H9 (cell line): ENCODE measurements at regions not wholly inside any gene's neighbourhood (a gene's known extent, or its start where the extent isn't known, plus 50 kb on each side); places are given as distances from the start of the nearest gene placed in this dataset.

ENCODE experiments used
- DNase-seq: peaks from one replicate; pipeline ENCODE4 v3.0.0-alpha.2; 2017
- H2AFZ ChIP-seq: one replicate; pipeline ENCODE4 v1.6.1; 2013; ENCODE audit warnings: mild to moderate bottlenecking, low read length, control low read depth, moderate library complexity
- H2AK5ac ChIP-seq: 2 replicates; pipeline ENCODE4 v1.6.1; 2013; ENCODE audit warnings: low read length, control low read depth, mixed read lengths; ENCODE audit not compliant: insufficient read length
- H2BK120ac ChIP-seq: one replicate; pipeline ENCODE4 v1.6.1; 2013; ENCODE audit warnings: low read depth, mild to moderate bottlenecking, low read length, control low read depth, inconsistent platforms; ENCODE audit not compliant: poor library complexity, severe bottlenecking
- H2BK12ac ChIP-seq: 2 replicates; pipeline ENCODE4 v1.6.1; 2013; ENCODE audit warnings: low read length, control low read depth, mixed read lengths, low read depth; ENCODE audit not compliant: insufficient read length
- H2BK15ac ChIP-seq: 2 replicates; pipeline ENCODE4 v1.6.1; 2013; ENCODE audit warnings: low read depth, low read length, control low read depth
- H2BK20ac ChIP-seq: one replicate; pipeline ENCODE4 v1.6.1; 2013; ENCODE audit warnings: low read depth, mild to moderate bottlenecking, low read length, control low read depth, inconsistent platforms; ENCODE audit not compliant: poor library complexity, severe bottlenecking
- H2BK5ac ChIP-seq: 2 replicates; pipeline ENCODE4 v1.6.1; 2013; ENCODE audit warnings: low read length, control low read depth, mixed read lengths; ENCODE audit not compliant: insufficient read length
- H3K14ac ChIP-seq: 2 replicates; pipeline ENCODE4 v1.6.1; 2013; ENCODE audit warnings: low read length, control low read depth; ENCODE audit not compliant: insufficient read depth
- H3K18ac ChIP-seq: 2 replicates; pipeline ENCODE4 v1.6.1; 2013; ENCODE audit warnings: low read depth, mild to moderate bottlenecking, mixed read lengths, low read length, control low read depth; ENCODE audit not compliant: insufficient read length
- H3K23ac ChIP-seq: 2 replicates; pipeline ENCODE4 v1.6.1; 2013; ENCODE audit warnings: low read length, control low read depth, mixed read lengths, low read depth; ENCODE audit not compliant: insufficient read length
- H3K23me2 ChIP-seq: 2 replicates; pipeline ENCODE4 v1.6.1; 2013; ENCODE audit warnings: low read depth, mild to moderate bottlenecking, mixed read lengths, low read length, control low read depth; ENCODE audit not compliant: insufficient read length, poor library complexity, severe bottlenecking
- H3K27ac ChIP-seq: 2 replicates; pipeline ENCODE4 v1.5.1; 2013; ENCODE audit warnings: low read length, control low read depth, mixed read lengths, low read depth; ENCODE audit not compliant: insufficient read length
- H3K27me3 ChIP-seq: 2 replicates; pipeline ENCODE4 v1.6.1; 2013; ENCODE audit warnings: low read length, control low read depth, inconsistent platforms; ENCODE audit not compliant: insufficient read depth
- H3K4ac ChIP-seq: 2 replicates; pipeline ENCODE4 v1.6.1; 2013; ENCODE audit warnings: low read depth, mild to moderate bottlenecking, control low read depth, inconsistent platforms, low read length, moderate library complexity
- H3K4me1 ChIP-seq: 2 replicates; pipeline ENCODE4 v1.6.1; 2013; ENCODE audit warnings: low read length, control low read depth, inconsistent platforms; ENCODE audit not compliant: insufficient read depth
- H3K4me2 ChIP-seq: 2 replicates; pipeline ENCODE4 v1.6.1; 2013; ENCODE audit warnings: low read length, control low read depth, mixed read lengths; ENCODE audit not compliant: insufficient read length, insufficient read depth
- H3K56ac ChIP-seq: 2 replicates; pipeline ENCODE4 v1.6.1; 2013; ENCODE audit warnings: low read depth, mild to moderate bottlenecking, mixed read lengths, low read length, control low read depth; ENCODE audit not compliant: insufficient read length
- H3K79me1 ChIP-seq: 2 replicates; pipeline ENCODE4 v1.6.1; 2013; ENCODE audit warnings: low read depth, mild to moderate bottlenecking, moderate library complexity, low read length, control low read depth, inconsistent platforms; ENCODE audit not compliant: insufficient read depth, poor library complexity, severe bottlenecking
- H3K79me2 ChIP-seq: 2 replicates; pipeline ENCODE4 v1.6.1; 2013; ENCODE audit warnings: low read length, control low read depth, inconsistent platforms; ENCODE audit not compliant: insufficient read depth
- H3K9ac ChIP-seq: 2 replicates; pipeline ENCODE4 v1.6.1; 2013; ENCODE audit warnings: low read length, control low read depth, mixed read lengths; ENCODE audit not compliant: insufficient read length; ENCODE audit errors: extremely low read depth
- H3K9me3 ChIP-seq: one replicate; pipeline ENCODE4 v1.6.1; 2013; ENCODE audit warnings: low read depth, low read length, inconsistent platforms; ENCODE audit not compliant: control insufficient read depth
- H3T11ph ChIP-seq: one replicate; pipeline ENCODE4 v1.6.1; 2013; ENCODE audit warnings: mild to moderate bottlenecking, low read length, control low read depth, inconsistent platforms
- H4K20me1 ChIP-seq: one replicate; pipeline ENCODE4 v1.6.1; 2013; ENCODE audit not compliant: control insufficient read depth, insufficient read length, insufficient read depth
- H4K5ac ChIP-seq: 2 replicates; pipeline ENCODE4 v1.6.1; 2013; ENCODE audit warnings: low read depth, mild to moderate bottlenecking, mixed read lengths, low read length, control low read depth; ENCODE audit not compliant: insufficient read length
- H4K8ac ChIP-seq: replicated peaks from 2 replicates; pipeline ENCODE4 v1.6.1; 2013; ENCODE audit warnings: low read length, control low read depth, mixed read lengths, low read depth; ENCODE audit not compliant: insufficient read length
- H4K91ac ChIP-seq: 2 replicates; pipeline ENCODE4 v1.6.1; 2013; ENCODE audit warnings: low read depth, mild to moderate bottlenecking, moderate library complexity, mixed read lengths, low read length, control low read depth; ENCODE audit not compliant: insufficient read length
- H3K27ac Mint-ChIP-seq, 3 experiments: 2 replicates in 2 of 3; 3 replicates in 1 of 3; pipeline ENCODE4 v1.8.0; 2020 to 2021; ENCODE audit warnings: mixed read lengths in 3 of 3, mild to moderate bottlenecking in 1 of 3, moderate library complexity in 1 of 3
- H3K27me3 Mint-ChIP-seq: 2 replicates; pipeline ENCODE4 v1.8.0; 2021; ENCODE audit warnings: low read depth, mild to moderate bottlenecking, moderate library complexity, mixed read lengths
- H3K36me3 Mint-ChIP-seq, 3 experiments: 2 replicates in 2 of 3; 3 replicates in 1 of 3; pipeline ENCODE4 v1.8.0; 2020 to 2021; ENCODE audit warnings: low read depth in 3 of 3, mixed read lengths in 3 of 3; ENCODE audit not compliant: insufficient read depth in 1 of 3
- H3K4me1 Mint-ChIP-seq, 2 experiments: 2 replicates each; pipeline ENCODE4 v1.8.0; 2020; ENCODE audit warnings: mixed read lengths in 2 of 2
- H3K4me3 Mint-ChIP-seq, 2 experiments: 2 replicates in 1 of 2; 3 replicates in 1 of 2; pipeline ENCODE4 v1.8.0; 2020 to 2021; ENCODE audit warnings: mild to moderate bottlenecking in 2 of 2, mixed read lengths in 2 of 2, moderate library complexity in 1 of 2
- H3K9me3 Mint-ChIP-seq, 2 experiments: 2 replicates in 1 of 2; 3 replicates in 1 of 2; pipeline ENCODE4 v1.8.0; 2020; ENCODE audit warnings: mild to moderate bottlenecking in 2 of 2, mixed read lengths in 2 of 2, moderate library complexity in 1 of 2
- WGBS: extraction: QIAGEN DNeasy Blood & Tissue Kit; methylation state at CpG from one replicate; pipeline ENCODE4 v1.1.7; 2013; ENCODE audit warnings: missing lambda C conversion rate, low lambda C conversion rate, mixed read lengths; ENCODE audit not compliant: insufficient read length; ENCODE audit errors: extremely low coverage; 5-methylcytosine and 5-hydroxymethylcytosine counted together
- TF ChIP-seq, protein P1 (sequence below): fragments of 200-600 bp; sonication (generic); conservative IDR thresholded peaks from 3 replicates; pipeline ENCODE4 v1.8.0; 2021; ENCODE audit warnings: antibody characterized with exemption, mild to moderate bottlenecking

DNA sequence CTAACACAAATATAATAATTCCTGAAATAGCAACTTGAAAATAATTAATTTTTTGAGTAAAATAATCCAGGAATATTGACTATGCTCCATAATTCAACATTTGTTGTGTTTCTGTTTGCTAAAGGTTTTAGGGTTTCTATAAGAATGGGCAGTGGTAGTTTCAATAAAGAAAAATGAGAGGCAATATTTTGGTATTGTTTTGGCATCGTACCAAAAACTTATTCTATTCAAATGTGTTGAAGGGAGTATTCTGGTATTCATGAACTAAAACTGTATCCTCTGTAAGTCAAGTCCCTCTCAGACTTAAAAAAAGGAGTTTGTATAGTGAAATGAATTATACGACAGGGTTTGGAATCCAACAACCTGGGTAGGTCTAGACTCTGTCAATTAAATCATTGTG lies 1245.6 kb upstream of the CELF4 start:
- H3K56ac ChIP-seq = no peak overlapping the region
- H3K79me2 ChIP-seq = no peaks in the 10 kb centered on the region
- no peak overlapping the region for H3T11ph ChIP-seq
- no peak overlapping the region for H2BK120ac ChIP-seq
- no peak overlapping the region for H4K8ac ChIP-seq
- no peaks in the 10 kb centered on the region for H3K23me2 ChIP-seq
- no peaks in the 10 kb centered on the region for H3K9me3 ChIP-seq
- H3K79me1 ChIP-seq = no peaks in the 10 kb centered on the region
- Mint-ChIP-seq H3K27ac (no peak overlapping the region), H3K36me3 (0 out of 7 replicates have a peak, but pooled peaks cover 0 to 6% (median 0%) of the 10 kb centered on the region in 3 experiments), H3K4me1 (peaks cover 2 to 18% of the 10 kb centered on the region in 2 experiments), H3K9me3 (peaks cover 0 to 3% of the 10 kb centered on the region in 2 experiments; a peak in 2 of 5 replicates), H3K27me3 (no peaks in the 10 kb centered on the region), H3K4me3 (no peak overlapping the region)
- no peak overlapping the region for H3K9ac ChIP-seq
- H3K4ac ChIP-seq = no peak overlapping the region
- H3K4me1 ChIP-seq = no peaks in the 10 kb centered on the region; the same call in 1 of the 2 replicates
- H2BK12ac ChIP-seq = no peak overlapping the region
- no peak overlapping the region for H2BK20ac ChIP-seq
- H2BK5ac ChIP-seq = no peak overlapping the region
- H3K23ac ChIP-seq = no peak overlapping the region
- H3K4me2 ChIP-seq = no peak overlapping the region
- H2BK15ac ChIP-seq = no peak overlapping the region
- H3K14ac ChIP-seq = no peak overlapping the region
- no peak for DNase-seq
- H3K27me3 ChIP-seq = no peaks in the 10 kb centered on the region
- no peaks in the 10 kb centered on the region for H4K20me1 ChIP-seq
- no CpG with 5 or more reads among the region's 2 CpGs for WGBS
- TF ChIP-seq, protein P1, sequence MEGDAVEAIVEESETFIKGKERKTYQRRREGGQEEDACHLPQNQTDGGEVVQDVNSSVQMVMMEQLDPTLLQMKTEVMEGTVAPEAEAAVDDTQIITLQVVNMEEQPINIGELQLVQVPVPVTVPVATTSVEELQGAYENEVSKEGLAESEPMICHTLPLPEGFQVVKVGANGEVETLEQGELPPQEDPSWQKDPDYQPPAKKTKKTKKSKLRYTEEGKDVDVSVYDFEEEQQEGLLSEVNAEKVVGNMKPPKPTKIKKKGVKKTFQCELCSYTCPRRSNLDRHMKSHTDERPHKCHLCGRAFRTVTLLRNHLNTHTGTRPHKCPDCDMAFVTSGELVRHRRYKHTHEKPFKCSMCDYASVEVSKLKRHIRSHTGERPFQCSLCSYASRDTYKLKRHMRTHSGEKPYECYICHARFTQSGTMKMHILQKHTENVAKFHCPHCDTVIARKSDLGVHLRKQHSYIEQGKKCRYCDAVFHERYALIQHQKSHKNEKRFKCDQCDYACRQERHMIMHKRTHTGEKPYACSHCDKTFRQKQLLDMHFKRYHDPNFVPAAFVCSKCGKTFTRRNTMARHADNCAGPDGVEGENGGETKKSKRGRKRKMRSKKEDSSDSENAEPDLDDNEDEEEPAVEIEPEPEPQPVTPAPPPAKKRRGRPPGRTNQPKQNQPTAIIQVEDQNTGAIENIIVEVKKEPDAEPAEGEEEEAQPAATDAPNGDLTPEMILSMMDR = no peak
- no peak overlapping the region for H4K5ac ChIP-seq
- H3K27ac ChIP-seq = no peak overlapping the region
- H3K18ac ChIP-seq = no peak overlapping the region
- H2AFZ ChIP-seq = no peak overlapping the region
- H2AK5ac ChIP-seq = no peak overlapping the region
- H4K91ac ChIP-seq = no peak overlapping the region
